Lower lobe of right lung (tissue), 2 donors: ENCODE measurements at regions not wholly inside any gene's neighbourhood (a gene's known extent, or its start where the extent isn't known, plus 50 kb on each side); places are given as distances from the start of the nearest gene placed in this dataset.
"Not testable (repeated sequence)": the region's sequence is repeated elsewhere in the genome, so short reads cannot be mapped to it uniquely, and the experiment has no call there.

Experiments
- ATAC-seq, 2 donors: fragments of 200-7000 bp; cut with Tn5 transposase; one replicate each; pipeline ENCODE4 v1.9.1; 2020 to 2022; ENCODE audit warnings: mild to moderate bottlenecking in 2 of 2, moderate library complexity in 2 of 2
- DNase-seq: peaks from one replicate; pipeline ENCODE4 v3.0.0-alpha.2; 2020
- H3K27ac ChIP-seq: fragments of 200-600 bp; one replicate; pipeline ENCODE4 v1.8.0; 2022
- H3K27me3 ChIP-seq: fragments of 200-600 bp; one replicate; pipeline ENCODE4 v1.8.0; 2022; ENCODE audit warnings: low read depth
- H3K36me3 ChIP-seq: fragments of 200-600 bp; one replicate; pipeline ENCODE4 v1.8.0; 2022; ENCODE audit warnings: mild to moderate bottlenecking
- H3K4me1 ChIP-seq: fragments of 200-600 bp; one replicate; pipeline ENCODE4 v1.8.0; 2022
- H3K4me3 ChIP-seq: fragments of 200-600 bp; one replicate; pipeline ENCODE4 v1.8.0; 2022; ENCODE audit warnings: mild to moderate bottlenecking
- H3K9me3 ChIP-seq: fragments of 200-600 bp; one replicate; pipeline ENCODE4 v1.8.0; 2022
- CTCF ChIP-seq: fragments of 200-600 bp; IDR thresholded peaks from one replicate; pipeline ENCODE4 v1.8.0; 2022; ENCODE audit warnings: antibody characterized with exemption, mild to moderate bottlenecking
- intact Hi-C: fragments of 100-400 bp; cut with DNase I; formaldehyde crosslinking; loops from one replicate; pipeline ENCODE4 v1.11.0; 2022
- donor health status: DM: no; HTN: yes; CAD: no; lungs with severe emphysema.

GRCh38 chr4:144423930-144424329, 222.0 kb upstream of the HHIP start:
- no peaks in the 10 kb centered on the region for H3K27me3 ChIP-seq
- no peak for ATAC-seq
- DNase-seq = no peak
- H3K36me3 ChIP-seq = no peaks in the 10 kb centered on the region
- H3K4me1 ChIP-seq = no peaks in the 10 kb centered on the region
- H3K9me3 ChIP-seq = no peaks in the 10 kb centered on the region
- no peak overlapping the region for H3K27ac ChIP-seq
- H3K4me3 ChIP-seq = no peak overlapping the region
- no peak for TF ChIP-seq CTCF
- intact Hi-C loops = no loop called here

GRCh38 chr4:144426023-144426422, 219.9 kb upstream of the HHIP start:
- H3K9me3 ChIP-seq, H3K27ac ChIP-seq, ATAC-seq, H3K27me3 ChIP-seq, H3K4me1 ChIP-seq, intact Hi-C loops, DNase-seq, H3K4me3 ChIP-seq, H3K36me3 ChIP-seq: not testable (repeated sequence)

- Histone ChIP-seq H3K4me1 (no peaks in the 10 kb centered on the region), H3K36me3 (no peaks in the 10 kb centered on the region), H3K27me3 (no peaks in the 10 kb centered on the region), H3K4me3 (no peak overlapping the region), H3K9me3 (no peaks in the 10 kb centered on the region), H3K27ac (no peak overlapping the region)
- intact Hi-C loops = no loop called here
- DNase-seq = no peak
- no peak for ATAC-seq
- no peak for TF ChIP-seq CTCF
Measured at GRCh38 chr4:144442713-144443112, 203.2 kb upstream of the HHIP start.

GRCh38 chr4:144449611-144450010, 196.3 kb upstream of the HHIP start:
- intact Hi-C loops = no loop called here
- ATAC-seq (no peak), DNase-seq (no peak)
- Histone ChIP-seq H3K27me3 (no peaks in the 10 kb centered on the region), H3K9me3 (no peaks in the 10 kb centered on the region), H3K36me3 (no peaks in the 10 kb centered on the region), H3K27ac (no peak overlapping the region), H3K4me1 (no peaks in the 10 kb centered on the region), H3K4me3 (no peak overlapping the region)
- no peak for TF ChIP-seq CTCF

GRCh38 chr4:144450526-144450925, 195.4 kb upstream of the HHIP start:
- TF ChIP-seq CTCF = no peak
- Histone ChIP-seq H3K27ac (no peak overlapping the region), H3K4me1 (no peaks in the 10 kb centered on the region), H3K36me3 (no peaks in the 10 kb centered on the region), H3K9me3 (no peaks in the 10 kb centered on the region), H3K4me3 (no peak overlapping the region), H3K27me3 (no peaks in the 10 kb centered on the region)
- intact Hi-C loops = no loop called here
- ATAC-seq = no peak
- DNase-seq = no peak

GRCh38 chr4:144451766-144452450, 194.0 kb upstream of the HHIP start:
- intact Hi-C loops = no loop called here
- TF ChIP-seq CTCF = no peak
- DNase-seq (no peak), ATAC-seq (no peak)
- Histone ChIP-seq H3K27me3 (no peaks in the 10 kb centered on the region), H3K36me3 (no peaks in the 10 kb centered on the region), H3K9me3 (no peaks in the 10 kb centered on the region), H3K27ac (no peak overlapping the region), H3K4me1 (no peaks in the 10 kb centered on the region), H3K4me3 (no peak overlapping the region)
